SIG-M5 (cell line): ENCODE measurements at regions not wholly inside any gene's neighbourhood (a gene's known extent, or its start where the extent isn't known, plus 50 kb on each side); places are given as distances from the start of the nearest gene placed in this dataset.

Source experiments
- DNase-seq: peaks from one replicate; lab custom pipeline; 2025; lab: John Stamatoyannopoulos, UW

GRCh38 chr2:11101430-11101829 is 53.8 kb upstream of the SLC66A3 start:
- DNase-seq = no peak

GRCh38 chr2:11102466-11102865 is 52.8 kb upstream of the SLC66A3 start:
- DNase-seq = no peak

GRCh38 chr2:11102956-11103860 is 52.1 kb upstream of the SLC66A3 start:
- DNase-seq = no peak

GRCh38 chr2:11103984-11104793 is 51.1 kb upstream of the SLC66A3 start:
- no peak for DNase-seq

GRCh38 chr2:11104794-11105660 is 50.2 kb upstream of the SLC66A3 start:
- no peak for DNase-seq
